GM21447 (cell line): ENCODE measurements at regions not wholly inside any gene's neighbourhood (a gene's known extent, or its start where the extent isn't known, plus 50 kb on each side); places are given as distances from the start of the nearest gene placed in this dataset.

Source experiments
- ATAC-seq: cut with Tn5 transposase; IDR thresholded peaks from one replicate; pipeline ENCODE4 v1.9.1; 2021; ENCODE audit not compliant: unreplicated experiment

- no peak for ATAC-seq
Measured at GRCh38 chr1:229883504-229884200, 183.4 kb upstream of the GALNT2 start.

DNA sequence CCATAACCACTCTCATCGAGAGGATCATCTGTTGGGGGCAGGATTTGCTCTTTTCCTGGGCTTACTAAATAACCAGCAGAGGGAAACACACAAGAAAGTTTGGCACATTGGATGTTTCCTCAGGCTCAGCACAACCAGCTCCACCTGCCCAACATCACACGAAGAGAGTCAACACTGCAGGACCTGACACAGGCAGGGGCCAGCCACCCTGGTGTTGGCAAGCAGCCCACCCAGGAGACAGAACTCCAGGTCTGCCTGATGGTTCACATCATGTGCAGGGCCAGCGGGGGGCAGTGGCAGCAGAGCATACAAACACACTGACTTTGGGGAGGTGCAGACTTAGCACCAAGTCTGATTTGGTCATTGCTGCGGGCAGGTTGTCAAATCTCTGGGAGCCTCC lies 182.3 kb upstream of the GALNT2 start:
- no peak for ATAC-seq

DNA sequence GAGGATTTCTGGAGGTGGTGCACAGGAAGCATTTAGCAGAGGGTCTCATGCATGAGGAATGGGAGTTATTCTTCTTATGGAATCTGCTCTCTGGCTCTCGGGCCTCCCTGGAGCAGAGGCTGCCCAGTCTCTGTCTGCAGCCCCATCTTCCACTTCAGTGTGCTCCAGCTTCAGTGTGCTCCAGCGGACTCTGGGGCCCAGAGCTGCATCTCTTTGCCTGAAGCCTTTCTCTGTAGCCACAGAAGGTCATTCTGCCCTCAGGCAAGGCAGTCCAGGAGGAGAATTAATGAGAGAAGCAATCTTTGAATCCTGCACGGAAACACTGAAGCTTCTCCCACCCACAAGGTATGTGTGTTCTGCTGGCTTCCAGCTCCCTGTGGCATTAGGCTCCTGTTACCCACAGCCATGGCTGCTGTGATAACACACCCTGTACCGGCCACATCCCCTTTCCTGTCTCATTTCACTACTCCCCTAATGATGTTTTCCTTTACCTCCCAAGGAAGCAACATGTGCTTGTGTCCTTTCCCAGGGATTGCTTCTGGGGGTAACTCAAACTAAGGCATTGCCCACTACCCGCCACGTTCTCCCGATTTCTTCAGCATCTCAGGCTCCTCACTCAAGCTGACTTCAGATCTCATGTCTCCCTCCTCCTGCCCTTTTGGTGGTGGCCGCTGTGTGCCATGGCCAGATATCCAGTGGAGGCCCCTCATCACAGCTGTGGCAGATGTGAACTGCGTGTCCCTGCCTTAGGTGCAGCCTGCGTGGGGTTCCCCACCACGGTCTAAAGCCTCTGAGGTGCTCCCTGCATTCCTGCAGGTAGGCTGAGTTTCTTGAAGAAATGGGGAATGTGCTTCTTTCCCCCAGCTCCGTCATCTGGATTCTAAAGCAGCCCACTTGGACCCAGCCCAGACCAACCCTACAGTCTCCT lies 181.2 kb upstream of the GALNT2 start:
- ATAC-seq, result no peak

- ATAC-seq, result no peak
Measured at GRCh38 chr1:229886636-229887035, 180.4 kb upstream of the GALNT2 start.

GRCh38 chr1:229887043-229887822 lies 179.8 kb upstream of the GALNT2 start:
- no peak for ATAC-seq

GRCh38 chr1:229888157-229888556 lies 178.9 kb upstream of the GALNT2 start:
- no peak for ATAC-seq

GRCh38 chr1:229888561-229889001 lies 178.5 kb upstream of the GALNT2 start:
- ATAC-seq, result no peak

DNA sequence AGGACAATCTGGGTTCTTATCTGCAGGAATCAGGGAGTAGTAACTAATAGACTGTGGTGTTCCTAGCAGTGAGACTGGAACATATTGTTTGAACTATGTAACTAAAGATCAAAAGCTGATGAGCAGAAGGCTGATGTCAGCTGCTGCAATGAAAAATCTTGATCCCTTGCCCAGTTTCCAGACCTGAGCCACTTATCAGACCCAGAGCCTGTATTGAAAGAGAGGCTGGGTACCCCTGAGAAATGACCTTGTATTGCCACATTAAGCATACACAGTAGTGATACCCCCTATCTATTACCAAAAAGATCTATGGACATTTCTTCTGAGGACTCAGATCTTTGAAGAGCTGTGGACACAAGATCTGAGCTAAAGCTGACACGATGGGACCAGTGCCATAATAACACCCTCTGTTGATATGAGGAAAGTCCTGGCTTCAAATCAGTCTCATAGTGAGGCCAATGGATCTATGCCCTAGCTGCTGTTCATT lies 178.0 kb upstream of the GALNT2 start:
- ATAC-seq, result no peak

DNA sequence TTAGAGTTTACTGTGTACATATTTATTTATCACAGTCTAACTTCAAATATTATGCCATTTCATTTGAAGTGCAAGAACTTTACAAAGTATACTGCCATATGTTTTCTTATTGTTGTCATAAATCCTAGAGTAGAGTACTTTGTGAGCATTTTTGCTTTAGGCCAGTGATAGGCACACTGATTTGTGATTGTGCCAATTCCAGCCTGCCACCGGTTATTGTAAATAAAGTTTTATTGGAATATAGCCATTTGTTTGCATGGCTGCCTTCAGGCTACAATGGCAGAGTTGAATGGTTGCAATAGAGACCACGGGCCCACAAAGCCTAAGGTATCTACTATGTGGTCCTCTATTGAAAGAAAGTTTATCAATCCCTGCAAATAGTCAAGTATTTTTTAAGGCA lies 175.8 kb upstream of the GALNT2 start:
- no peak for ATAC-seq

- ATAC-seq, result no peak
Measured at GRCh38 chr1:229892515-229893117, 174.4 kb upstream of the GALNT2 start.

- ATAC-seq, result no peak
Measured at GRCh38 chr1:229893762-229894444, 173.1 kb upstream of the GALNT2 start.

- no peak for ATAC-seq
Measured at GRCh38 chr1:229894532-229894931, 172.5 kb upstream of the GALNT2 start.

DNA sequence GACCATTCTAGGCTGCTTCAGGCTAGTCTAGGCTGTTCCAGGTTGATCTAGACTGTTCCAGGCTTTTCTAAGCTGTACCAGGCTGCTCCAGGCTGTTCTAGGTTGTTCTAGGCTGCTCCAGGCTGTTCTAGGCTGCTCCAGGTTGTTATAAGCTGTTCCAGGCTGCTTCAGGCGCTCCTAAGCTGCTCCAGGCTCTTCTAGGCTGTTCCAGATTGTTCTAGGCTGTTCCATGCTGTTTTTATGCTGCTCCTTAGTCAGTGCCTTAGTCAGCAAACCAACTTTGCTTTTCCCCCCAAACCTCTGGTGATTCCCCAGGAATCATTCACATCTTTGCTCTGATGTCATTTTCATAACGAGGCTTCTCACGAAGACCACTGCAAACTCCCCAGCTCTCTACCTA lies 171.4 kb upstream of the GALNT2 start:
- no peak for ATAC-seq

DNA sequence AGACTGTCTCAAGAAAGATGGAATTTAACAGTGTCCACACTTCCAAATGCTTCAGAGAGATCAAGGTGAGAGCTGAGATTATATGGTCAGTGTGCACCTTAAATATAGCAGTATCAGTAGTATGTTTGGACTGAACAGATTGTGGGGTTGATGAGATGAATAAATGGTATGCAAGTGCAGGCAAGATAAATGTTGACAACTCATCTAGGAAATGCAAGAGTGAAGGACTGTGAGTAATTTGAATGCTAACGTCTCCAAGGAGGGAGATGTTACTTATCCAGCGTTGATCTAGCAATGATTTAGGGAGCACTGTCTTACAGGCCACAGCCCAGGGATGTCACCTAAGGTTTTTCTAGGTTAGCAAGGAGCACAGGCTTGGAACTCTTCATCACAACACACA lies 170.7 kb upstream of the GALNT2 start:
- no peak for ATAC-seq

DNA sequence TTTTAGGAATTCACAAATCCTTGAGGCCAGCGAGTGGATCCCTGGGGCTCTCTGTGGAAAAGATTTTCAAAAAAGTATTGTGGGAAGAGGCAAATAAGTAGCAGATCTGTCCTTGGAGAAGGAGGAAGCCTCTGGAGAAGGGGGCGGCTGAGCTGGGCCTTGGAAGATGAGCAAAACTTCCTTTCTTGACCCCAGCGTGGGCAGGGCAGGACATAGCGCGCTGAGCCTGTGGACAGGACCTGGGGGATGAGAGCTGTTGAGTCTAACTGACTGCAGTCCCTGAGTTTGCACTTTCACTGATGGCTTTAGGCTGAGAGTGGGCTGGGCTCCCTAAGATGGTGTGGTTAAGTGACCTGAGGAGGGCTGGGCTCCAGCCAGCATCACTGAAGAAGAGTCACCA lies 170.2 kb upstream of the GALNT2 start:
- ATAC-seq, result no peak

DNA sequence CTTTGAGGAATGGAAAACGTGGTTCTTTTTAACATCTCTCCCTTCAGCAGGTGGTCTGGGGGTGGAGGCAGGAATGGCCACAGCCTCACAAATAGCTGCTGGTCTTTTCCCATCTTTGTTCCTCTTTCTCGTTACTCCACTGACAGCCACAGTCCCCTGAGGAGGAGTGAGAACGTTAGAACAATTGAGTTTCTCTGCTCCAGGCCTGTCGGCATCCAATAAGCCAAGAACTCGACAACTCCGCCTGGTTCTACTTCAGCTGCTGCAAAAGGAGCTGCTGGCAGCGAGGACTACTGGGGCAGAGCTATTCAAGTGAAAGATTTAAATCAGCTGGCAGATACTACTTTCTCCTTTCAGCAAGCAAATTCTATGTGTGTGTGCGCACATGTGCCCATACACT lies 169.5 kb upstream of the GALNT2 start:
- no peak for ATAC-seq

DNA sequence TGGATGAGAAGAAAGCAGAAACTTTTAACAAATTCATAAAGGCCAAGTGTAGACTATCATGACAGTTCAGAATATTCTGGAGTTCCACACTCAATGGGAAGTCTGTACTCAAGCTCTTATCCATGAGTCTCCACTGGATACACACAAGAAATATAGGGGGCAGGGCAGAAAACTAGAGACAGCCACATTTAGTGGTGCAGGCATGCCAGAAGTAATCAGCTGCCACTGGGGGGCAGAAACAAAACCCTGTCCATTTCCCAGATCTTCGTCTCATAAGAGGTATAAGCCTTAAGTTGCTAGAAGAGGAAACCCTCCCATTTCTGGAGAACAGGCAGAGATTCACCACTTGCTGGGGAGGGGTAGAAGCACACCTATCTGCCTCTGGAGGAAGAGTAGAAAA lies 166.8 kb upstream of the GALNT2 start:
- no peak for ATAC-seq

DNA sequence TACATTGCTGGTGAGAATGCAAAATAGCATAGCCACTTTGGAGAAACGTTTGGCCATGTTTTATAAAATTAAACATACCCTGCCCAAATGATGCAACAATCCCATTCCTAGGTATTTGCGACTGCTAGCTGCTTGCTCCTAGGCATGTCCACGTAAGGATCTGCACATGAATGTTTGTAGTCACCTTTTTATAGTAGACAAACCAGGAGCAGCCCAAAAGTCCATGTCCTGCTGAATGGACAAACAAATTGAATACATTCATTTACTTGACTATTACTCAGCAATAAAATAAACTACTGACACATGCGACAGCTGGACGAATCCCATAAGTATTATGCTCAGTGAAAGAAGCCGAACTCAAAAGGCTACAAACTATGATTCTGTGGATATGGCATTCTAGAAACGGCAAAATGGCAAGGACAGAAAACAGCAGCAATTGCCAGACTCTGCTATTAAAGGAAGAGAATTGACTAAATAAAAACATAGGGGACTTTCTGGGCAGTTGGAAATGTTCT lies 161.9 kb upstream of the GALNT2 start:
- ATAC-seq, result no peak

GRCh38 chr1:229905652-229906051 lies 161.4 kb upstream of the GALNT2 start:
- ATAC-seq, result no peak
